ENCODE measurements at regions not wholly inside any gene's neighbourhood (a gene's known extent, or its start where the extent isn't known, plus 50 kb on each side); places are given as distances from the start of the nearest gene placed in this dataset.

- Histone ChIP-seq H2AFZ (ENCODE audit: low read depth, low read length) (no peak overlapping the region), H3K4me2 (ENCODE audit: insufficient read depth, low read length) (no peak overlapping the region), H3K36me3 (ENCODE audit: control insufficient read depth, insufficient read depth, low read length) (no peaks in the 10 kb centered on the region), H3K79me2 (ENCODE audit: control insufficient read depth, insufficient read depth, low read length) (no peaks in the 10 kb centered on the region), H3K9me1 (ENCODE audit: control insufficient read depth, insufficient read depth, low read length) (no peaks in the 10 kb centered on the region), H3K27me3 (ENCODE audit: control insufficient read depth in 2 of 2, insufficient read depth in 2 of 2, low read length in 2 of 2) (no peaks in the 10 kb centered on the region), H3K27ac (ENCODE audit: extremely low read depth, low read depth, low read length) (no peak overlapping the region), H3K4me3 (no peak overlapping the region), H4K20me1 (replicated peaks; ENCODE audit: control insufficient read depth, insufficient read depth, low read length) (no peaks in the 10 kb centered on the region), H3K4me1 (replicated peaks in 1 of 2; ENCODE audit: control insufficient read depth in 2 of 2, insufficient read depth in 2 of 2, low read length in 2 of 2) (no peaks in the 10 kb centered on the region), H3K9me3 (replicated peaks; ENCODE audit: control insufficient read depth, insufficient read depth, low read depth, low read length) (no peaks in the 10 kb centered on the region), H3K9ac (ENCODE audit: insufficient read depth in 1 of 2, low read depth in 2 of 2, low read length in 2 of 2) (no peak overlapping the region)
- CTCF ChIA-PET (ENCODE audit: low intra/inter-chr PET ratio): no interaction called here
- FAIRE-seq (no peak), DNase-seq (ENCODE audit: extremely low read depth in 1 of 4, low spot score in 3 of 4) (no peak), ATAC-seq (no peak)
- peak; percentile 25; the same call in 1 of the 2 replicates for TF ChIP-seq C11orf30 (IDR thresholded peaks at IDR 0.05; ENCODE audit: low read depth)
- TF ChIP-seq PHB (CRISPR knock-in tag; IDR thresholded peaks at IDR 0.05): no peak
- peak; percentile 46; the same call in 1 of the 2 replicates for TF ChIP-seq ZNF316 (IDR thresholded peaks at IDR 0.05)
- TF ChIP-seq HNRNPUL1 (IDR thresholded peaks at IDR 0.05; ENCODE audit: low read length): no peak
- no TSS peak for BruUV-seq (replicated peaks)
- in situ Hi-C loops (cut with MboI): no loop called here
- POLR2A ChIA-PET: no interaction called here
- 0% methylated on average over 1 of the region's 1 CpG for WGBS (ENCODE audit: insufficient coverage, low coverage, missing lambda C conversion rate)
- intact Hi-C loops (cut with micrococcal nuclease): no loop called here
Measured at GRCh38 chr7:34449765-34450164, 208.3 kb upstream of the NPSR1 start.

- in situ Hi-C loops (cut with MboI): no loop called here
- intact Hi-C loops (cut with micrococcal nuclease): no loop called here
- WGBS (ENCODE audit: insufficient coverage, low coverage, missing lambda C conversion rate): 0% methylated on average over 1 of the region's 1 CpG
Measured at GRCh38 chr7:34451183-34451582, 206.8 kb upstream of the NPSR1 start.

More at GRCh38 chr7:34451183-34451582, 206.8 kb upstream of the NPSR1 start:
- FAIRE-seq (no peak), DNase-seq (ENCODE audit: extremely low read depth in 1 of 4, low spot score in 3 of 4) (no peak), ATAC-seq (no peak)
- H4K20me1 ChIP-seq (replicated peaks; ENCODE audit: control insufficient read depth, insufficient read depth, low read length): no peaks in the 10 kb centered on the region
- H3K27me3 ChIP-seq (ENCODE audit: control insufficient read depth in 2 of 2, insufficient read depth in 2 of 2, low read length in 2 of 2): no peaks in the 10 kb centered on the region
- no peak overlapping the region for H3K27ac ChIP-seq (ENCODE audit: extremely low read depth, low read depth, low read length)
- ChIA-PET CTCF (ENCODE audit: low intra/inter-chr PET ratio) (no interaction called here), POLR2A (no interaction called here)
- H2AFZ ChIP-seq (ENCODE audit: low read depth, low read length): no peak overlapping the region
- H3K9ac ChIP-seq (ENCODE audit: insufficient read depth in 1 of 2, low read depth in 2 of 2, low read length in 2 of 2): no peak overlapping the region
- no peaks in the 10 kb centered on the region for H3K9me1 ChIP-seq (ENCODE audit: control insufficient read depth, insufficient read depth, low read length)
- H3K4me2 ChIP-seq (ENCODE audit: insufficient read depth, low read length): no peak overlapping the region
- no peak for TF ChIP-seq POU5F1 (IDR thresholded peaks at IDR 0.05; ENCODE audit: borderline replicate concordance, low read depth, low read length, partially characterized antibody)
- TF ChIP-seq, protein P1, sequence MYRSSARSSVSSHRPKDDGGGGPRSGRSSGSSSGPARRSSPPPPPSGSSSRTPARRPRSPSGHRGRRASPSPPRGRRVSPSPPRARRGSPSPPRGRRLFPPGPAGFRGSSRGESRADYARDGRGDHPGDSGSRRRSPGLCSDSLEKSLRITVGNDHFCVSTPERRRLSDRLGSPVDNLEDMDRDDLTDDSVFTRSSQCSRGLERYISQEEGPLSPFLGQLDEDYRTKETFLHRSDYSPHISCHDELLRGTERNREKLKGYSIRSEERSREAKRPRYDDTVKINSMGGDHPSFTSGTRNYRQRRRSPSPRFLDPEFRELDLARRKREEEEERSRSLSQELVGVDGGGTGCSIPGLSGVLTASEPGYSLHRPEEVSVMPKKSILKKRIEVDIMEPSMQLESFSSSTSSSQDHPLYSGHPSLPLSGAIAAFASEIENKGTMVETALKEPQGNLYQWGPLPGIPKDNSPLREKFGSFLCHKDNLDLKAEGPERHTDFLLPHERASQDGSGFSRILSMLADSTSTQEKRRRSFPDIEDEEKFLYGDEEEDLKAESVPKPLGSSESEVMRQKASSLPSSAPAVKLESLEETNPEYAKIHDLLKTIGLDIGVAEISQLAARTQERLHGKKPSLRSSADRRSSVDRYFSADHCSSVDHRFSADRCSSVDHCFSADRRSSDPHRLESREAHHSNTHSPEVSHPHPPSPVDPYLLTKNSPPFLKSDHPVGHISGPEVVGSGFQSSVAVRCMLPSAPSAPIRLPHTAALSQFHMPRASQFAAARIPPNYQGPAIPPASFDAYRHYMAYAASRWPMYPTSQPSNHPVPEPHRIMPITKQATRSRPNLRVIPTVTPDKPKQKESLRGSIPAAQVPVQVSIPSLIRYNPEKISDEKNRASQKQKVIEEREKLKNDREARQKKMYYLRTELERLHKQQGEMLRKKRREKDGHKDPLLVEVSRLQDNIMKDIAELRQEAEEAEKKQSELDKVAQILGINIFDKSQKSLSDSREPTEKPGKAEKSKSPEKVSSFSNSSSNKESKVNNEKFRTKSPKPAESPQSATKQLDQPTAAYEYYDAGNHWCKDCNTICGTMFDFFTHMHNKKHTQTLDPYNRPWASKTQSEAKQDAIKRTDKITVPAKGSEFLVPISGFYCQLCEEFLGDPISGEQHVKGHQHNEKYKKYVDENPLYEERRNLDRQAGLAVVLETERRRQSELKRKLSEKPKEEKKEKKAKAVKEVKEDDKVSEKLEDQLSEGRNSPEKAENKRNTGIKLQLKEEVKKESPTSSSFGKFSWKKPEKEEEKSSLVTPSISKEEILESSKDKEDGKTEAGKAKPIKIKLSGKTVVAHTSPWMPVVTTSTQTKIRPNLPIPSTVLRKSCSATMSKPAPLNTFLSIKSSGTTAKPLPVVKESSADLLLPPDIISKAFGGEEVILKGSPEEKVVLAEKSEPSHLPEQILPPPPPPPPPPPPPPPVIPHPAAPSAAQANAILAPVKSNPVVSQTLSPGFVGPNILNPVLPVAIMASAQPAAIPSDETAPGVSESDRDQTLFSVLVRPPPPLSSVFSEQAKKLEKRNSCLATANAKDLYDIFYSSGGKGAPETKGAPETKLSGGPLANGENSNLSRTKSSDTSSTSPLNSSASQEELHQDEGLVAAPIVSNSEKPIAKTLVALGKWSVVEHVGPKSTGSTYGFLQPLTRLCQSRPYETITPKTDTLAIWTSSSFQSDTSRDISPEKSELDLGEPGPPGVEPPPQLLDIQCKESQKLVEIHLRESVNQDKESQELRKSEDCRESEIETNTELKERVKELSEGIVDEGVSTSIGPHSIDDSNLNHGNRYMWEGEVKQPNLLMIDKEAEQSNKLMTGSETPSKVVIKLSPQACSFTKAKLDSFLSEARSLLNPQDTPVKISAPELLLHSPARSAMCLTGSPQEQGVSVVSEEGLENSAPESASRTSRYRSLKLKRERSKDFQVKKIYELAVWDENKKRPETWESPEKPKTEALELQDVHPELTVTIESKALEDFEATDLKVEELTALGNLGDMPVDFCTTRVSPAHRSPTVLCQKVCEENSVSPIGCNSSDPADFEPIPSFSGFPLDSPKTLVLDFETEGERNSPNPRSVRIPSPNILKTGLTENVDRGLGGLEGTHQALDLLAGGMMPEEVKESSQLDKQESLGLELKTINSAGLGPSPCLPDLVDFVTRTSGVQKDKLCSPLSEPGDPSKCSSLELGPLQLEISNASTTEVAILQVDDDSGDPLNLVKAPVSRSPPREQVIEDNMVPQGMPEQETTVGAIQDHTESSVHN (IDR thresholded peaks at IDR 0.05; ENCODE audit: borderline replicate concordance in 1 of 2, low read depth in 1 of 2): no peak
- no TSS peak for BruUV-seq (replicated peaks)
- H3K4me3 ChIP-seq: no peak overlapping the region
- H3K36me3 ChIP-seq (ENCODE audit: control insufficient read depth, insufficient read depth, low read length): no peaks in the 10 kb centered on the region
- H3K9me3 ChIP-seq (replicated peaks; ENCODE audit: control insufficient read depth, insufficient read depth, low read depth, low read length): no peaks in the 10 kb centered on the region
- no peaks in the 10 kb centered on the region for H3K79me2 ChIP-seq (ENCODE audit: control insufficient read depth, insufficient read depth, low read length)
- H3K4me1 ChIP-seq (replicated peaks in 1 of 2; ENCODE audit: control insufficient read depth in 2 of 2, insufficient read depth in 2 of 2, low read length in 2 of 2): no peaks in the 10 kb centered on the region
